Endodermal cell (in vitro differentiated cells): ENCODE measurements at regions not wholly inside any gene's neighbourhood (a gene's known extent, or its start where the extent isn't known, plus 50 kb on each side); places are given as distances from the start of the nearest gene placed in this dataset.

ENCODE experiments used
- DNase-seq: peaks from one replicate; pipeline ENCODE4 v3.0.0-alpha.2; 2017
- H3K27ac ChIP-seq: 2 replicates; pipeline ENCODE4 v1.5.1; 2013; ENCODE audit warnings: mild to moderate bottlenecking, low read depth, low read length, moderate library complexity
- H3K27me3 ChIP-seq: 2 replicates; pipeline ENCODE4 v1.6.1; 2013; ENCODE audit warnings: mild to moderate bottlenecking, low read length, moderate library complexity; ENCODE audit not compliant: insufficient read depth, control insufficient read depth, poor library complexity, severe bottlenecking
- H3K36me3 ChIP-seq: 2 replicates; pipeline ENCODE4 v1.7.0; 2013; ENCODE audit warnings: mild to moderate bottlenecking, low read length, moderate library complexity; ENCODE audit not compliant: control insufficient read depth, insufficient read depth
- H3K4me1 ChIP-seq: one replicate; pipeline ENCODE4 v1.7.0; 2013; ENCODE audit warnings: low read length; ENCODE audit not compliant: control insufficient read depth, insufficient read depth
- H3K4me3 ChIP-seq: 2 replicates; pipeline ENCODE4 v1.5.1; 2013; ENCODE audit warnings: mild to moderate bottlenecking, low read length, moderate library complexity
- H3K9ac ChIP-seq: 2 replicates; pipeline ENCODE4 v1.6.1; 2013; ENCODE audit warnings: mild to moderate bottlenecking, low read length, moderate library complexity; ENCODE audit not compliant: poor library complexity, severe bottlenecking; ENCODE audit errors: extremely low read depth
- H3K9me3 ChIP-seq: 2 replicates; pipeline ENCODE4 v1.6.1; 2013; ENCODE audit warnings: mild to moderate bottlenecking, low read length, moderate library complexity; ENCODE audit not compliant: control insufficient read depth
- H3K27ac Mint-ChIP-seq: 2 replicates; pipeline ENCODE4 v1.8.0; 2020; ENCODE audit warnings: mixed read lengths
- H3K27me3 Mint-ChIP-seq: 2 replicates; pipeline ENCODE4 v1.8.0; 2021; ENCODE audit warnings: mild to moderate bottlenecking, mixed read lengths; ENCODE audit not compliant: insufficient read depth
- H3K36me3 Mint-ChIP-seq: 2 replicates; pipeline ENCODE4 v1.8.0; 2020; ENCODE audit warnings: low read depth, mixed read lengths
- H3K4me1 Mint-ChIP-seq: 2 replicates; pipeline ENCODE4 v1.8.0; 2020; ENCODE audit warnings: mixed read lengths
- H3K4me3 Mint-ChIP-seq: 2 replicates; pipeline ENCODE4 v1.8.0; 2020; ENCODE audit warnings: mild to moderate bottlenecking, moderate library complexity, mixed read lengths
- H3K9me3 Mint-ChIP-seq: 2 replicates; pipeline ENCODE4 v1.8.0; 2020; ENCODE audit warnings: mild to moderate bottlenecking, mixed read lengths
- CTCF ChIP-seq: fragments of 200-600 bp; sonication (generic); conservative IDR thresholded peaks from 2 replicates; pipeline ENCODE4 v1.5.0; 2021; ENCODE audit warnings: antibody characterized with exemption, mild to moderate bottlenecking
- WGBS, 2 experiments: methylation state at CpG; one replicate each; pipeline versions ENCODE4 v1.1.5 to v1.1.7; 2013; ENCODE audit warnings: missing lambda C conversion rate in 2 of 2, mixed read lengths in 1 of 2; ENCODE audit not compliant: insufficient coverage in 1 of 2, insufficient read length in 1 of 2; 5-methylcytosine and 5-hydroxymethylcytosine counted together

DNA sequence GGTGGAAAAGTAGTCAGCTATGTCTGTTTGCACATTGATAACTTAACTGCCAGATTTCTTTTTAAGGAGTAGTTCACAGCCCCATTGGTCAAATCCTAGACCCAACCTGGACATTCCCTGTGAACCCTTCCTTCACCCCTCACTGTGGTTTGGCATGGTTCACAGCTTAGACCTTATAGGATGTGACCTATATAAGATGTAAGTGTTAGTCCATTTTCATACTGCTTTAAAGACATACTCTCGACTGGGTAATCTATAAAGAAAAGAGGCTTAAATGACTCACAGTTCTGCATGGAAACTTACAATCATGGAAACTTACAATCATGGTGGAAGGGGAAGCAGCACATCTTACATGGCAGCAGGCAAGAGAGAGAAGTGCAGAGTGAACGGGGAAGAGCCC is 1066.2 kb downstream of the TTLL7 start:
- no peak overlapping the region for H3K4me3 Mint-ChIP-seq
- no peak for TF ChIP-seq CTCF
- no peak overlapping the region for H3K27ac Mint-ChIP-seq
- H3K27me3 ChIP-seq, result no peaks in the 10 kb centered on the region
- peaks cover 4% of the 10 kb centered on the region for H3K9me3 Mint-ChIP-seq
- no peaks in the 10 kb centered on the region for H3K4me1 ChIP-seq
- H3K4me3 ChIP-seq, result no peak overlapping the region
- no peak for DNase-seq
- no peaks in the 10 kb centered on the region for H3K36me3 ChIP-seq
- no peaks in the 10 kb centered on the region for H3K36me3 Mint-ChIP-seq
- H3K4me1 Mint-ChIP-seq, result peaks cover 9% of the 10 kb centered on the region
- H3K27ac ChIP-seq, result no peak overlapping the region
- no peak overlapping the region for H3K9ac ChIP-seq
- no peaks in the 10 kb centered on the region for H3K9me3 ChIP-seq
- WGBS, 2 experiments, result 90% methylated on average over 2 of the region's 2 CpGs; no CpG with 5 or more reads in 1 of the 2 experiments
- no peaks in the 10 kb centered on the region for H3K27me3 Mint-ChIP-seq

DNA sequence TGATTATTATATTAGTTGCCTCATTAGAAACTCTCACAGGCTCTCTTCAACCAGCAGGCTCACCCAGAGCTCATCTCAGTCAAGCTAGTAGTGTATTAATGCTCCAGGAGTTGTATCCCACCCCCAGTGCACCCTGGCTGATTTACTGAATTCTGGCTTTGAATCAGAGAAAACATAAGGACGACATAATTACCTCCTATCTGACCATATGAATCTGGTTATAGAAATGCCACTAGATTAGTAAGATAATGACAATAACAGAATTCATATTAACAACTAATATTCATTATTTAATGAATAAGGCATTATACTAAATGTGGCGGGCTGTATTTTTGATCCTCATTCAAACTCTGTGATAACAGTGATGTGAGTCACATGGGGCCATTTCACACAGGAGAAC is 1066.7 kb downstream of the TTLL7 start:
- no peak for TF ChIP-seq CTCF
- Histone ChIP-seq H3K9me3 (no peaks in the 10 kb centered on the region), H3K27me3 (no peaks in the 10 kb centered on the region), H3K4me3 (no peak overlapping the region), H3K9ac (no peak overlapping the region), H3K27ac (no peak overlapping the region), H3K36me3 (no peaks in the 10 kb centered on the region), H3K4me1 (no peaks in the 10 kb centered on the region)
- peaks cover 9% of the 10 kb centered on the region for H3K4me1 Mint-ChIP-seq
- no peak for DNase-seq
- 93% methylated on average over 1 of the region's 2 CpGs; no CpG with 5 or more reads in 1 of the 2 experiments for WGBS, 2 experiments
- no peak overlapping the region for H3K27ac Mint-ChIP-seq
- H3K36me3 Mint-ChIP-seq, result no peaks in the 10 kb centered on the region
- no peaks in the 10 kb centered on the region for H3K27me3 Mint-ChIP-seq
- H3K9me3 Mint-ChIP-seq, result peaks cover 4% of the 10 kb centered on the region
- no peak overlapping the region for H3K4me3 Mint-ChIP-seq

DNA sequence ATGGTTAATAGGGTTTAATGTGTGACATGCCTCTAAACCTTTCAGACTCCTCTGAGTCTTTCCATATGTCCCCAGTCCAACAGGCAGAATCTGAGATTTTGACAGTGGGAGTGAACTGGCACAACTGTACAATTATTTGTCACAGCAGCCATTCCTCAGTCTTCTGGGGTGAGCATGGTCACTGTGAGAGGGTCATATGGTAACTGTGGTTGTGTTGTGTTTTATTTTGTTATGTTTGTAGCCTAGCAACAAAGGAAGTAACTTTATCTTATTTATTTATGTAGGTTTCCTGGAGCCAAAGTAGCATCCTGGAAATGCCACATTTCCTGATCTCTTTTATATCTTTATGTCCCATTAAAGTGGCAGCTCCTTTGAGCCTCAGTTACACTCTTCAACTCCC is 1067.9 kb downstream of the TTLL7 start:
- Mint-ChIP-seq H3K27me3 (no peaks in the 10 kb centered on the region), H3K36me3 (no peaks in the 10 kb centered on the region), H3K4me3 (no peak overlapping the region), H3K9me3 (no peaks in the 10 kb centered on the region), H3K4me1 (peaks cover 9% of the 10 kb centered on the region), H3K27ac (no peak overlapping the region)
- no peaks in the 10 kb centered on the region for H3K9me3 ChIP-seq
- H3K4me3 ChIP-seq, result no peak overlapping the region
- no peak overlapping the region for H3K27ac ChIP-seq
- H3K36me3 ChIP-seq, result no peaks in the 10 kb centered on the region
- no peak for TF ChIP-seq CTCF
- no peak overlapping the region for H3K9ac ChIP-seq
- no peak for DNase-seq
- H3K27me3 ChIP-seq, result no peaks in the 10 kb centered on the region
- H3K4me1 ChIP-seq, result no peaks in the 10 kb centered on the region
